DND-41 (cell line): ENCODE measurements at regions not wholly inside any gene's neighbourhood (a gene's known extent, or its start where the extent isn't known, plus 50 kb on each side); places are given as distances from the start of the nearest gene placed in this dataset.

Experiments used
- EZH2 ChIP-seq: IDR thresholded peaks from 3 replicates; pipeline ENCODE4 v1.6.1; 2012; ENCODE audit warnings: borderline replicate concordance, low read depth, mild to moderate bottlenecking, moderate library complexity, low read length, inconsistent platforms; ENCODE audit not compliant: severe bottlenecking
- TF ChIP-seq, protein P1 (sequence below): IDR thresholded peaks from 2 replicates; pipeline ENCODE4 v1.5.1; 2012; ENCODE audit warnings: borderline replicate concordance, low read length, moderate library complexity, mild to moderate bottlenecking; ENCODE audit not compliant: poor library complexity, severe bottlenecking; ENCODE audit errors: extremely low read depth

DNA sequence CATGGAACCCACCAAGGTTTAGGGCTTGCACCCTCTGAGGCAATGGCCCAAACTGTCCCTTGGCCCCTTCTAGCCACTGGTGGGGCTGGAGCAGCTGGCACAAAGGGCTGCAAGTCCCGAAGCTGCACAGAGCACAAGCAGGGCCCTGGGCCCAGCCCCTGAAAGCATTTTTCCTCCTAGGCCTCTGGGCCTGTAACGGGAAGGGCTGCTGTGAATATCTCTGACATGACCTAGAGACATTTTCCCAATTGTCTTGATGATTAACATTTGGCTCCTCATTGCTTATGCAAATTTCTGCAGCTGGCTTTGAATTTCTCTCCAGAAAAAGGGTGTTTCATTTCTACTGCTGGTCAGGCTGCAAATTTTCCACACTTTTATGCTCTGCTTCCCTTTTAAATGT lies 151.5 kb upstream of the CADPS start:
- TF ChIP-seq, protein P1, sequence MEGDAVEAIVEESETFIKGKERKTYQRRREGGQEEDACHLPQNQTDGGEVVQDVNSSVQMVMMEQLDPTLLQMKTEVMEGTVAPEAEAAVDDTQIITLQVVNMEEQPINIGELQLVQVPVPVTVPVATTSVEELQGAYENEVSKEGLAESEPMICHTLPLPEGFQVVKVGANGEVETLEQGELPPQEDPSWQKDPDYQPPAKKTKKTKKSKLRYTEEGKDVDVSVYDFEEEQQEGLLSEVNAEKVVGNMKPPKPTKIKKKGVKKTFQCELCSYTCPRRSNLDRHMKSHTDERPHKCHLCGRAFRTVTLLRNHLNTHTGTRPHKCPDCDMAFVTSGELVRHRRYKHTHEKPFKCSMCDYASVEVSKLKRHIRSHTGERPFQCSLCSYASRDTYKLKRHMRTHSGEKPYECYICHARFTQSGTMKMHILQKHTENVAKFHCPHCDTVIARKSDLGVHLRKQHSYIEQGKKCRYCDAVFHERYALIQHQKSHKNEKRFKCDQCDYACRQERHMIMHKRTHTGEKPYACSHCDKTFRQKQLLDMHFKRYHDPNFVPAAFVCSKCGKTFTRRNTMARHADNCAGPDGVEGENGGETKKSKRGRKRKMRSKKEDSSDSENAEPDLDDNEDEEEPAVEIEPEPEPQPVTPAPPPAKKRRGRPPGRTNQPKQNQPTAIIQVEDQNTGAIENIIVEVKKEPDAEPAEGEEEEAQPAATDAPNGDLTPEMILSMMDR, result no peak
- no peak for TF ChIP-seq EZH2
